IPS-18a (cell line): ENCODE measurements at regions not wholly inside any gene's neighbourhood (a gene's known extent, or its start where the extent isn't known, plus 50 kb on each side); places are given as distances from the start of the nearest gene placed in this dataset.

Experiments
- H3K27ac ChIP-seq: one replicate; pipeline ENCODE4 v1.5.1; 2013; ENCODE audit warnings: low read length
- H3K27me3 ChIP-seq: one replicate; pipeline ENCODE4 v1.6.1; 2013; ENCODE audit warnings: mild to moderate bottlenecking, low read length; ENCODE audit not compliant: control insufficient read depth, insufficient read depth
- H3K36me3 ChIP-seq: one replicate; pipeline ENCODE4 v1.6.1; 2013; ENCODE audit warnings: low read depth, low read length; ENCODE audit not compliant: control insufficient read depth
- H3K4me1 ChIP-seq: one replicate; pipeline ENCODE4 v1.6.1; 2013; ENCODE audit warnings: low read depth, low read length; ENCODE audit not compliant: control insufficient read depth
- H3K4me3 ChIP-seq: one replicate; pipeline ENCODE4 v1.5.1; 2013; ENCODE audit warnings: low read length
- H3K9ac ChIP-seq: one replicate; pipeline ENCODE4 v1.6.1; 2013; ENCODE audit warnings: mild to moderate bottlenecking, low read length, moderate library complexity
- H3K9me3 ChIP-seq: one replicate; pipeline ENCODE4 v1.6.1; 2013; ENCODE audit warnings: low read depth, low read length; ENCODE audit not compliant: control insufficient read depth

DNA sequence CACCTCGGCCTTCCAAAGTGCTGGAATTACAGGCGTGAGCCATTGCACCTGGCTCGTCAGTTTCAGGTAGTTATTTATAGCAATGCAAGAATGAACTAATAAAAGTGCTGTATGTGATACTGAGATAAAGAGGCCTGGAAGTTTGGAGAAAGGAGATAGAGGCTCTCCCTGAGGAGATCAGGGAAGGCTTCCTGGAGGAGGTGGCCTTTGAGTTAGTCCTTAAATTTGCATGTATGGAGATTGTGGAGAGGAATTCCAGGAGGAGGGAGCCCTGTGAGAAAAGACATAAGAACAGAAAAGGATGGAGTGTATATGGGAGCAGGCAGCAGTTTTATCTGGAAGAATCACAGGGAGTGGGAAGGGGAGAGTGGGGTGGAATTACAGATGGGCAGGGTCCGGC is 276.6 kb upstream of the EEF2KMT start:
- no peaks in the 10 kb centered on the region for H3K4me1 ChIP-seq
- no peaks in the 10 kb centered on the region for H3K36me3 ChIP-seq
- no peaks in the 10 kb centered on the region for H3K9me3 ChIP-seq
- H3K27ac ChIP-seq = no peak overlapping the region
- no peaks in the 10 kb centered on the region for H3K27me3 ChIP-seq
- no peak overlapping the region for H3K4me3 ChIP-seq
- no peak overlapping the region for H3K9ac ChIP-seq

DNA sequence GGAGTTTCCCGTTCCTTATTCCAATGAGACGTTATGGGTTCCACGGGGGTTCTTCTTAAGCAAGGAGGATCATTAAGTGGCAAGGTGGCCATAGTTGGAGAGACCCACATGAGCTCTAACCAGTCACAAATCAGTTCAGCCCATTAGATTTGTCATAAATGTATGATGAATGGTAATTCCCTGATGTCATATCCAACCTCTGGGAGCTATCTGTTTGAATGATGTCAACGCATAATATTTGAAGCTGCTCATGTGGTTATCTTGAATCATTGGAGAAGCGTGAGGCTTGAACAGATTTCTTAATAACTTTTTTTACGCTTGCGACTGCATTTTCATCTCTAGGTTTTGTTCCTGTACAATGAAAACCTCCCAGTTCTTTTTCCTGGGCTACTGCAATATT is 270.4 kb upstream of the EEF2KMT start:
- Histone ChIP-seq H3K4me3 (no peak overlapping the region), H3K9me3 (no peaks in the 10 kb centered on the region), H3K9ac (no peak overlapping the region), H3K36me3 (no peaks in the 10 kb centered on the region), H3K4me1 (no peaks in the 10 kb centered on the region), H3K27ac (no peak overlapping the region), H3K27me3 (no peaks in the 10 kb centered on the region)

DNA sequence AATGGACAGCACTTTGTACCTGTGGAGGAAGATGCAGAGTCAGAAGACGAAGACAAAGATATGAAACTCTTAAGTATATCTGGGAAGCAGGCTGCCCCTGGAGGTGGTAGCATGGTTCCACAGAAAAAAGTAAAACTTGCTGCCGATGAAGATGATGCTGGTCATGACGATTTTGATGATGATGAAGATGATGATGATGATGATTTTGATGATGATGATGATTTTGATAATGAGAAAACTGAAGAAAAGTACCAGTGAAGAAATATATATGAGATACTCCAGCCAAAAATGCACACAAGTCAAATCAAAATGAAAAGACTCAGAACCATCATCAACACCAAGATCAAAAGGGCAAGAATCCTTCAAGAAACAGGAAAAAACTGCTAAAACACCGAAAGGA is 268.5 kb upstream of the EEF2KMT start:
- Histone ChIP-seq H3K27me3 (no peaks in the 10 kb centered on the region), H3K9ac (no peak overlapping the region), H3K9me3 (no peaks in the 10 kb centered on the region), H3K4me1 (no peaks in the 10 kb centered on the region), H3K27ac (no peak overlapping the region), H3K4me3 (no peak overlapping the region), H3K36me3 (no peaks in the 10 kb centered on the region)

DNA sequence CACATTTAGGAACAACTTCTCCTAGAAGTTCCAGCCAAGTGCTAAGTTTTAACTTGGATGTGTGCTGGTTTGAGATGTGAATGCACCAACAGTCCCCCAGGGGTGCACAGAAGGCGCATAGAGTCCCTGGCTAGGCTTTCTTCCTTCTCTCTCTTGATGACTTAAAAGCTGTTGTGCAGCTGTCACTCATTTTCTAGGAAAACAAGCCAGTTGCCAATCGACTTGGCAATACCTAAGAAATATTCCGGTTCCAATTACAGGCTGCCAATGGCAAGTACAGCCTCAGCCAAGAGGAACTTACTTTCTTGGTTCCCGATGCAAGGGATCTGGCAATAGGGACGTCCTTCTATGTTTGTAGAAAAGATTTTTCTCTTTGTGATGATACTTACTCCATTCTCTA is 266.6 kb upstream of the EEF2KMT start:
- H3K36me3 ChIP-seq = no peaks in the 10 kb centered on the region
- no peak overlapping the region for H3K9ac ChIP-seq
- no peaks in the 10 kb centered on the region for H3K4me1 ChIP-seq
- no peak overlapping the region for H3K27ac ChIP-seq
- no peaks in the 10 kb centered on the region for H3K9me3 ChIP-seq
- H3K27me3 ChIP-seq = no peaks in the 10 kb centered on the region
- H3K4me3 ChIP-seq = no peak overlapping the region

DNA sequence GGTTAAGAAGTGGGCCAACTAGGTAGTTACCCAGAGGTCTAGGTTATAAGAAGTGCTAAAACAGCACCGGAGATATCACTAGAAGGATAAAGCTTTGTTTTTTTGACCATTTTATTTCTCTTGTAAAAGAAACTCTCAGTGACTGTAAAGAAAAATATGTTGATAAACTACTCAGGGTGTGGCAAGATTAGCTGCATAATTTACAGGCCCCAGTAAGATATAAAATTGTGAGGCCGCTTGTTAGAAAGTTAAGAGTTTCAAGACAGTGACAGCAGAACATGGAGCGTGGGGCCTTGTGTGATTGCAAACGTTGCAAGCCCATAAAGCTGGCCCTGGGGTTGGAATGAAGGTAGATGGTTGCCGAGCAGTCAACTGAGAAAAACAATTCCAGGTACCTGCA is 263.7 kb upstream of the EEF2KMT start:
- Histone ChIP-seq H3K4me1 (no peaks in the 10 kb centered on the region), H3K27me3 (no peaks in the 10 kb centered on the region), H3K36me3 (no peaks in the 10 kb centered on the region), H3K27ac (no peak overlapping the region), H3K4me3 (no peak overlapping the region), H3K9me3 (no peaks in the 10 kb centered on the region), H3K9ac (no peak overlapping the region)

DNA sequence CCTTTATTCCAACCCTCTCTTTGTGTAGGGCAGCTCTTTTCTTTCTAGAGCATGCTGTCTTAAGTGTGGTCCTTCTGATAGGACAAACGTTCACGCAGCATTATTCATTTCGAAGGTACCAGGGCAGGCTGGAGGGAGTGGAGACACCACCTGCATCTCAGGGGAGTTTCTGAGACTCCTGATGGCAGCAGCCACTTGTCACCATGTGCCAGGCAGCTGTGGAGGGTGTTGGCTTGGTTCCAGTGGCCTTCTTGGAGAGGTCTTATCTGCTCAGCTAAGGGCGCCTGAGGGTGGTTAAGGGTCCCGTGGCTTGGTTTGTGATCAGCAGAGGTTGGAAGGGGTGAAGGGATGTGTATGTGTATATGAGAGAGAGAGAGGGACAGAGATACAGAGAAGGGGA is 257.1 kb upstream of the EEF2KMT start:
- Histone ChIP-seq H3K9ac (no peak overlapping the region), H3K27me3 (no peaks in the 10 kb centered on the region)

DNA sequence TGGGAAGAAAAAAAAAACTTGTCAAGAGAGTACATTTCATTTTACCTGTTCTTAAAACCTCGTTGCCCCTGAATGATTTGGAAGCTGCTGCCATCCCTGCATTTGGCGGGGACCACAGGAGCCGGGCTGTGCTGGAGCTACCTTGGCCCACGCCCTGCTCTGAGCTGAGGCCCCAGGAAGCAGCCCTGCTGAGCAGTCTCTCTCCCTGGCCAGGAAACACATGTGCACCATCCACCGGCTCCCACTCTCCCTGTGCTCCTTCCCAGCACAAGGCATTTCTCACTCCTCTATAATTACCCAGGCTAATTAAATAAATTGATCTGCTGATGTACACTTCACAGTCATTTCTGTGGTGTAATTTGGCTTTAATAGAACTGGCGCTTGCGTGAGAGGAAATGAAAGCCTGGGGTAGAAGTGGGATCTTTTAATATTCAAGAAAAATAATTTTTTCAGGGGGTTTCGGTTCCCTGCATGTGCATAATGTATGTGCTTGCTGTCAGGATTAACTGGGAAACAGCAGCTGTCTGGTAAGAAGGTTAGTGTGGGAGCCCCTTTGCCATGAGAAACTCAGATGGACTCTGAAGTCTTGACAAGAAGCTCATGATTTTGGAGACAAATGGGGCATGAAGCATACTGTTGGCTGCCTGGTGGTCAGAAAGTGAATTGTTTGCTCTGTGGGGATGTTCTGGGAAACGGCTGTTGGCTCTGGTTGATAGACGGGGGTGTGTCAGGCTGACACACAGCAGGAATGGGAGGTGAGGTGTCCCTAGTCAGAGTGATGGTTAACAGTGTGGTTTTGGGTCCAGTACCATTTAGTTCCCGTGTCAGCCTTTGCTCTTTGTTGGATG is 252.3 kb upstream of the EEF2KMT start:
- Histone ChIP-seq H3K4me1 (peaks cover 5% of the 10 kb centered on the region), H3K9me3 (no peaks in the 10 kb centered on the region), H3K36me3 (no peaks in the 10 kb centered on the region), H3K27ac (no peak overlapping the region), H3K27me3 (no peaks in the 10 kb centered on the region), H3K4me3 (no peak overlapping the region), H3K9ac (no peak overlapping the region)

More for the DNA sequence above, 257.1 kb upstream of the EEF2KMT start:
- H3K27ac ChIP-seq = no peak overlapping the region
- H3K4me3 ChIP-seq = no peak overlapping the region
- no peaks in the 10 kb centered on the region for H3K36me3 ChIP-seq
- H3K4me1 ChIP-seq = peaks cover 5% of the 10 kb centered on the region
- H3K9me3 ChIP-seq = no peaks in the 10 kb centered on the region

DNA sequence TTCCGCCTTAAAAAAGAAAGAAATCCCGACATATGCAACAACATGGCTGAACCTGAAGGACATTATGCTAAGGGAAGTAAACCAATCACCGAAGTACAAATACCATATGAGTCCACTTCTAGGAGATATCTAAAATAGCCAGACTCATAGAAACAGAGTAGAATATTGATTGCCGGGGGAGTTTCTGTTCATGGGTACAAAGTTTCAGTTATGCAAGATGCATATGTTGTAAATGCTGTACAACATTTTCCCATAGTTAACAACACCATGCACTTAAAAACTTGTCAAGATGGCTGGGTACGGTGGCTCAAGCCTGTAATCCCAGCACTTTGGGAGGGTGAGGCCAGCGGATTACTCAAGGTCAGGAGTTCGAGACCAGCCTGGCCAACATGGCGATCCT is 251.5 kb upstream of the EEF2KMT start:
- Histone ChIP-seq H3K27me3 (no peaks in the 10 kb centered on the region), H3K4me1 (peaks cover 5% of the 10 kb centered on the region), H3K4me3 (no peak overlapping the region), H3K9me3 (no peaks in the 10 kb centered on the region), H3K27ac (no peak overlapping the region), H3K36me3 (no peaks in the 10 kb centered on the region), H3K9ac (no peak overlapping the region)

DNA sequence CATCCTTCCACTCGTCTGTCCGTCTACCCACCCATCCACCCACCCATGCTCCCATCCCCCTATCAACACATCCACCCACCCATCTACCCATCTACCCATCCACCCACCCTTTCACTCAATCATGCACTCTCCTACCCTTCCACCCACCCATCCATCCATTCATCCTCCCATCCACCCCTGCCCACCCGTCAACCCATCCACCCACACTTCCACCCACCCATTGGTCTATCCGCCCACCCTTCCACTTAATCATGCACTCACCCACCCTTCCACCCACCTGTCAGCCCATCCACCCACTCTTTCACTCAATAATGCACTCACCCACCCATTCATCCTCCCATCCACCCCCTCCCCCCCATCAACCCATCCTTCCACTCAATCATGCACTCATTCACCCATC is 250.0 kb upstream of the EEF2KMT start:
- no peaks in the 10 kb centered on the region for H3K36me3 ChIP-seq
- H3K9me3 ChIP-seq = no peaks in the 10 kb centered on the region
- no peak overlapping the region for H3K9ac ChIP-seq
- peaks cover 5% of the 10 kb centered on the region for H3K4me1 ChIP-seq
- H3K27ac ChIP-seq = no peak overlapping the region
- H3K4me3 ChIP-seq = no peak overlapping the region
- H3K27me3 ChIP-seq = no peaks in the 10 kb centered on the region

DNA sequence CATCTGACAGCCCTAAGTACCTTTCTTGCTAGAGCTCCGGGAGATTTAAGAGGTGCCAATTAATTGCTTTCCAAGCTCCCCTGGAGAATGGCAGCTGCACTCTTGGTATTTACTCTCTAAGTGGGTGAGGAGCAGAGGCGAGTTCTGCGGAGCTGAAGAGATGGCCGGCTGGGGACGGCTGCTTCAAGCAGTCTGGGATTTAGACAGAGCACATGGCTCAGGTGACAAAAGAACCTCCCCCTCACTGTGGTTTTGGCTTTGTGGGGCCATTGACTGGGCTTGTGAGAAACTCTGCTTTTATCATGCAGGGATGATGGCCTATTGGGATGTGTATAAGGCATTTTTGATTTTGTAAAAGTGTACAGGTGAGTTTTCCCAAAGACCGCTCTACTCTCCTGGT is 239.3 kb upstream of the EEF2KMT start:
- H3K9me3 ChIP-seq = no peaks in the 10 kb centered on the region
- no peak overlapping the region for H3K4me3 ChIP-seq
- H3K4me1 ChIP-seq = peaks cover 3% of the 10 kb centered on the region
- H3K27me3 ChIP-seq = peaks cover 4% of the 10 kb centered on the region
- no peaks in the 10 kb centered on the region for H3K36me3 ChIP-seq
- H3K27ac ChIP-seq = no peak overlapping the region
- no peak overlapping the region for H3K9ac ChIP-seq

DNA sequence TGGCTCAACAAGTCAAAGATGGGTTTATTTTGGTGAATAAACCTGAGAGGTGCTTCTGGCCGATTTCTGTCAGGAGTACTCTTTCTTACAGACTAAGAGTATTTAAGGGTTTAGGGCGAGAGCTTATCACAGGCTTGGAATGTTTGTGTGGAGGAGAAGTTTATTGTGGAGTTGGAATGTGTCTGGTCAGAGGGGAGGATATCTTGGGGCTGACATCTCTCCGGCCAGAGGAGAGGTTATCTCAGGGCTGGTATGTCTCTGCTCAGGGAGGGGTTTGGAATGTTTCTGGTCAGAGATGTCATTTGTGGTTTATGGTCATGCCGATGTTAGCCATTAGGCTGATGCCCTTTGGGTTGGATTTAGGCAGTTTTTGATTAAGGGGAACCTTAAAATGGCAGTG is 236.4 kb upstream of the EEF2KMT start:
- H3K27me3 ChIP-seq = peaks cover 4% of the 10 kb centered on the region
- H3K27ac ChIP-seq = no peak overlapping the region
- H3K4me3 ChIP-seq = no peak overlapping the region
- H3K4me1 ChIP-seq = peaks cover 3% of the 10 kb centered on the region
- H3K36me3 ChIP-seq = no peaks in the 10 kb centered on the region
- H3K9ac ChIP-seq = no peak overlapping the region
- peaks cover 2% of the 10 kb centered on the region for H3K9me3 ChIP-seq

DNA sequence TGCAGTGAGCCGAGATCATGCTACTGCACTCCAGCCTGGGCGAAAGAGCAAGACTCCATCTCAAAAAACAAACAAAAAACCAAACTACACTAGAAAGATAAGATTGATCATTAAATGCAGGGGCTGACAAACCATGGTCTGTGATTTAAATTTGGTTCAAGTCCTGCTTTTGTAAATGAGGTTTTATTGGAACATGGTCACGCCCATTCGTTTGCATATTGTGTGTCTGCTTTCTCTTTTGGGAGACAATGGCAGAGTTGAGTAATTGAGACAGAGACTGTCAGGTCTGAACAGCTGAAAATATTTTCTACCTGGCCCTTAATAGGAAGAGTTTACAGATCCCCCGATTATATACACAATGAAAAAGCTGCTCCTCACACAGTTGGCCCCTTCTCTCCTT is 235.5 kb upstream of the EEF2KMT start:
- Histone ChIP-seq H3K4me3 (no peak overlapping the region), H3K27ac (no peak overlapping the region), H3K4me1 (peaks cover 3% of the 10 kb centered on the region), H3K27me3 (peaks cover 4% of the 10 kb centered on the region), H3K9me3 (peaks cover 2% of the 10 kb centered on the region), H3K9ac (no peak overlapping the region), H3K36me3 (no peaks in the 10 kb centered on the region)
